HG02870 (cell line): ENCODE measurements at regions not wholly inside any gene's neighbourhood (a gene's known extent, or its start where the extent isn't known, plus 50 kb on each side); places are given as distances from the start of the nearest gene placed in this dataset.
"Not testable (repeated sequence)": the region's sequence is repeated elsewhere in the genome, so short reads cannot be mapped to it uniquely, and the experiment has no call there.

ENCODE experiments used
- ATAC-seq: cut with Tn5 transposase; IDR thresholded peaks from one replicate; pipeline ENCODE4 v1.9.1; 2021; ENCODE audit warnings: mild to moderate bottlenecking, moderate library complexity; ENCODE audit not compliant: unreplicated experiment

DNA sequence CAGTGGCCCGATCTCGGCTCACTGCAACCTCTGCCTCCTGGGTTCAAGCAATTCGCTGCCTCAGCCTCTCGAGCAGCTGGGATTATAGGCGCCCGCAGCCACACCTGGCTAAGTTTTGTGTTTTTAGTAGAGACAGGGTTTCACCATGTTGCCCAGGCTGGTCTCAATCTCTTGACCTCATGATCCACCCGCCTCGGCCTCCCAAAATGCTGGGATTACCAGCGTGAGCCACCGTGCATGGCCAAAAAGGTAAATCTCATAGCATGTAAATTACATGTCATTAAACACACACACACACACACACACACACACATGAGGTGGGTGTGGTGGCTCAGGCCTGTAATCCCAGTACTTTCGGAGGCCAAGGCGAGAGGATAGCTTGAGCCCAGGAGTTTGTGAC is 53.7 kb upstream of the SEPTIN5 start:
- ATAC-seq: not testable (repeated sequence)

DNA sequence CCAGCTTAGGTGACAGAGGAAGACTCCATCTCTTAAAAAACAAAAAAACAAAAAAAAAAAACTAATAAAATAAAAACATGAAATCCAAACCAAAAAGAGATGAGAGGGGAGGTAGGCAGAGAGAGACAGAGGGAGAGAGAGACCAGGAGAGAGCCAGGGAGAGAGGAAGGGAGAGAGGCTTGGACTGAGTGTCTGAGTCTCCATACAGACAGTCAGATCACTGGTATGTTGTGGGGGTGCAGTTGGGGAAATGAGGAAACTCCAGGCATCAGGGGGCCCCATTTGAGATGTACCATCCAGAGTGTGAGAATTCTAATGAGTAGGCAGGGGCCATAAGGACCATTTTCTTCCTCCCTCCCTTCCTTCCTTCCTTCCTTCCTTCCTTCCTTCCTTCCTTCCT is 53.1 kb upstream of the SEPTIN5 start:
- no peak for ATAC-seq

DNA sequence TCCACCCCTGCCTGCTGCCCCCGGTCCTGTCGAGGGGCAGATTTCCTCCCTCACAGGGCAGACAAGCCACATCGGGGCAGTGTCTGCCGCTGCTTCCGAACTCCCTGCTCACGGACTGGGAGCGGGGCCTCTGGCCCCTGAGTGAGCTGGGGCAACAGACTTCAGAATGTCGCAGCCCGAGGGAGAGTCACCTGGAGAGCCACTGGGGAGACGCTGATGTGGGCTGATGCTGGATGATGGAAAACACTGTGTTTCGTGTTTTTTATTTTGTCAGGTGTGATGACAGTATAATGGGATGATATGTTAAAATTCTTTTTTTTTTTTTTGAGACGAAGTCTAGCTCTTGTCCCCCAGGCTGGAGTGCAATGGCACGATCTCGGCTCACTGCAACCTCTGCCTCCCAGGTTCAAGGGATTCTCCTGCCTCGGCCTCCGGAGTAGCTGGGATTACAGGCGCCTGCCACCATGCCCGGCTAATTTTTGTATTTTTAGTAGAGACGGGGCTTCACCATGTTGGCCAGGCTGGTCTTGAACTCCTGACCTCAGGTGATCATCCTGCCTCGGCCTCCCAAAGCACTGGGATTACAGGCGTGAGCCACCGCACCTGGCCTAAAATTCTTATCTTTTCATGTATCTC is 52.1 kb upstream of the SEPTIN5 start:
- not testable (repeated sequence) for ATAC-seq

DNA sequence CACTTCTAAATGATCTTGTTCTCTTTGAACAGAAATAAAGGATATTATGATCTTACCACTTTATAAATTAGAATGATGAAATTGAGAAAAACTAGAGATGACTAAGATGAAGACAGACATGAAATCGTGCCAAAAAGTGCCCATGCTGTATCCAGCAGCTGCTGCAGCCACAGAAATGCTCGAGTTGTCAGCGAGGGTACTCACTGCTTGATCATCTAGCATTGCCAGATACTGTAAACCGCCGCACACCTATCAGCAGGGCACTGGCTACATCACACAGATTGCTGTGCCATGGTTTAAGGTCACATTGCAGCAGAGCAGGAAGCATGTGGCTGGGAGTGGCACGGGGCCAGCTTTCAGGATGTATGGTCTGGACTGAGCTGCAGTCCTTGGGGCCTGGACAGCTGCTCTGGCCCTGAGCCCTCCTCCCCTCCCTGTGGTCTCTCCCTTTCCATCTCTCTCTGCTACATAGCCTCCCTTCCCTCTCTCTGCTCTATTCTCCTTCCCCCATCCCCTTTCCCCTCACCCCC is 51.0 kb upstream of the SEPTIN5 start:
- ATAC-seq: no peak

- no peak for ATAC-seq
These were observed 50.4 kb upstream of the SEPTIN5 start for GRCh38 chr22:19663821-19664355.

DNA sequence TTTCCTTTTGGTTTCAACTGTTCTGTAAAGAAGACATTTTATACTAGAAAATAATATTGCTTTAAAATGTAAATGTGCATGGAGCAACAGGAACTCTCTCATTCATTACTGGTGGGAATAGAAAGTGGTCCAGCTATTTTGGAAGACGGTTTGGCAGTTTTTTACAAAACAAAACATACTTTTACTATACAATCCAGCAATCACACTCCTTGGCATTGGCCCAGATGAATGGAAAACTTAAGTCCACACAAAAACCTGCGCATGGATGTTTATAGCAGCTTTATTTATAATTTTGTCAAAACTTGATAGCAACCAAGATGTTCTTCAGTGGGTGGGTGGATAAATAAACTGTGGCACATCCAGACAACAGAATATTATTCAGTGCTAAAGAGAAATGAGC is 49.9 kb upstream of the SEPTIN5 start:
- no peak for ATAC-seq
